Cardiac septum (tissue), 1 donor: ENCODE measurements at regions not wholly inside any gene's neighbourhood (a gene's known extent, or its start where the extent isn't known, plus 50 kb on each side); places are given as distances from the start of the nearest gene placed in this dataset.

Experiments
- DNase-seq: peaks from one replicate; pipeline ENCODE4 v3.0.0-alpha.2; 2020; ENCODE audit warnings: low spot score
- intact Hi-C: fragments of 100-400 bp; cut with DNase I; formaldehyde crosslinking; loops from one replicate; pipeline ENCODE4 v1.14.0; 2022
- donor health status: DM: no; HTN: no; CAD: no.

DNA sequence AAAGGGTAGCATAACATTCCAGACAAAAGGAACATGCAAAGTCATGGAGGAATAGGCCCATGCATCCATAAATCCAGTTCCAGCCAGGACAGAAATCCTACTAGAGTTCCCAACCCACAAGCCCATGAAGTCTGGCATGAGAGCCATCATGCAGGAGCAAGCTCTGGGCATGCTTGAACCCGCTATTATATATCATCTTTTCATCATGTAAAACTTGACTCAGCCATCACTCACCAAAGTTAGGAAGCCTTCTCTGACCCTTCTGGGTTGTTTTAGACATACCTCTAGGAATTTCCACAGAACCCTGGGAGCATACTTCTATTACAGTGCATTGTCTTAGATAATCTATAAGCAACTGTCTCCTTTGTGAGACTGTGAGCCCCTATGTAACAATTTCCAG is 293.0 kb upstream of the NPSR1 start:
- DNase-seq, result no peak
- intact Hi-C loops, result no loop called here

GRCh38 chr7:34365611-34366010 is 292.4 kb upstream of the NPSR1 start:
- intact Hi-C loops, result no loop called here

DNA sequence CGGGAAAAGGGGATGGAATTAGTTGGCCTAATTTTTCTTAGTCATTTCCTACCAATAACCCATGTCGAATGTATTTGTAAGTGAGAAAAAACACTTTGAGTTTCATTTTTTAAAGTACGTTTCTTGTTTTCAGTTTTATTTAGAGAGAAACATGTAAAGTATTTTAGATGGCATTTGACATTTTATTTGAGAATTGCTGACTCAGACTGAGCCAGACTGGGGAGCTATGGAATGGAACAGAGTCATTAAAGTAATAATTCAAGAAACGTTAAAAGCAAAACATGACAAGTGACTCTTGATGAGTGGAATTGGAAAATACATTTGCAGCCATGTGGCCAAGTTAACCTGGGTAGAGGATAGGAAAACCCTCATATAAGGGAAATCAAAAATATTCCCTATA is 286.1 kb upstream of the NPSR1 start:
- DNase-seq, result no peak
- intact Hi-C loops, result no loop called here

More at GRCh38 chr7:34365611-34366010, 292.4 kb upstream of the NPSR1 start:
- no peak for DNase-seq

- DNase-seq, result no peak
- intact Hi-C loops, result no loop called here
Observed at GRCh38 chr7:34373940-34374339, 284.1 kb upstream of the NPSR1 start.

DNA sequence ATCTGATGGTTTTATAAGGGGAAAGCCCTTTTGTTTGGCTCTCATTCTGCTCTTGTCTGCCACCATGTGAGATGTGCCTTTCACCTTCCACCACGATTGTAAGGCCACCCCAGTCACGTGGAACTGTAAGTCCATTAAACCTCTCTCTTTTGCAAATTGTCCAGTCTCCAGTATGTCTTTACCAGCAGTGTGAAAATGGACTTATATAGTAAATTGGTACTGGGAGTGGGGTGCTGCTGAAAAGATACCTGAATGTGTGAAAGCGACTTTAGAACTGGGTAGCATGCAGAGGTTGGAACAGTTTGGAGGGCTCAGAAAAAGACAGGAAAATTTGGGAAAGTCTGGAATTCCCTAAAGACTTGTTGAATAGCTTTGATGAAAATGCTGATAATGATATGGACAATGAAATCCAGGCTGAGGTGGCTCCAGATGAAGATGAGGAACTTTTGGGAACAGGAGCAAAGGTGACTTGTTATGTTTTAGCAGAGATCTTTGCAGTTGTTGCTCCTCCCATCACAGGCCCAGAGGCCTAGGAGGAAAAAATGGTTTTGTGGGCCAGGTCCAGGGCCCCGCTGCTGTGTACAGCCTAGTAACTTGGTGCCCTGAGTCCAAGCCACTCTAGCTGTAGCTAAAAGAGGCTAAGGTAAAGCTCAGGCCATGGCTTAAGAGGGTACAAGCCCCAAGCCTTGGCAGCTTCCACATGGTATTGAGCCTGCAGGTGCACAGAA is 275.7 kb upstream of the NPSR1 start:
- intact Hi-C loops, result no loop called here
- DNase-seq, result no peak

DNA sequence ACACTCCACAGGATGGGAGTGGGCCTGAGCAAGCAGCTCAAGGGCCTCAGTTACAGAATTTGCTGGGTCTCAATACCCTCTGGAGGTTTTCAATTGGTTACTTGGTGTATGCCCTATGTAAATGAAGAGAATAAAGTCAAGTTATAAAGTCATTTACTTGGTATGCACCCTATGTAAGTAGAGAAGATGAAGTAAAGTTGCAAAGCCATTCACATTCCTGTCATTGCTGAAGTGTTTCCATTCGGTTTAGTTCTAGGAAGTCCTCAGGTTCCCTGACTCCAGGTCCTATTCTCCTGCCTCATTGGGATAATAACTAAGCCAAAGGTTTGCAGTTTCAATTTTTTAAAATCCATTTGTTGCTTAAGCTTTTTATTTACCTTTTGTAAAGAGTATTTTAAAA is 272.6 kb upstream of the NPSR1 start:
- DNase-seq, result no peak
- intact Hi-C loops, result no loop called here

DNA sequence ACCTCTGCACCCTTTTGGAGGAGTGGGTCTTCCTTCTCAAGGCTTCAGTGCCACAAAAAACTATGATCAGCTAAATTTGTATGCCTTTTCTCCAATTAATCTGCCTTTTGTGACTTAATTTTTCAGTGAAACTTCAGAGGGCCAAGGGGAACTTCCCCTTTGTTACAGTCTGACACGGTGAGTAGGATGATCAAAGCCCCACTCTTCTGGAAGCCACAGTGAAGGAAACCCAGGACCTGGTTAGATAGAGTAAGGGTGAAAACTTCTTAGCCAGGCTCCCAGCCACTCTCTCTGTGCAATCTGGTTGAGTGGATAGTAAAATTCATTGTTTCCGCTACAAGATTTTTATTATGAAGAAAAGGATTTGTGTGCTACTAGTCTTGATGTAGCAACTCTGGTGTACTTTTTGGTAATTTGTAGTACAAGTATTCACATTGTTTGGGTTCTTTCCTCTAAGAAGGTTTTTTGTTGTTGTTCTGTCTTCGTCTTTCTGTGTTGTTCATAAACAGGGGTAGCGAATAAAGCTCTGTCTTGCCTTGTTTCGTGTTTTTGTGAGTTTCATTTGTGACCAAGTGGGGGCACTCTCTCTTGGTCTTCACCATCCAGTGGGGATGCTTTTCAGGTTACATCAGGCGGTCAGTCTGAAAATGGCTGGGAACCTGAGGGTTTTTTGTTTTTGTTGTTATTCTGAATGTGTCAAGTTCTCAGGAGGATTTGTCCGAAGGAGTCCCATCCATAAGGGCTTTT is 268.5 kb upstream of the NPSR1 start:
- intact Hi-C loops, result no loop called here
- no peak for DNase-seq

- intact Hi-C loops, result no loop called here
- no peak for DNase-seq
Observed at GRCh38 chr7:34390103-34390502, 267.9 kb upstream of the NPSR1 start.

GRCh38 chr7:34392972-34393371 is 265.0 kb upstream of the NPSR1 start:
- intact Hi-C loops, result no loop called here

DNA sequence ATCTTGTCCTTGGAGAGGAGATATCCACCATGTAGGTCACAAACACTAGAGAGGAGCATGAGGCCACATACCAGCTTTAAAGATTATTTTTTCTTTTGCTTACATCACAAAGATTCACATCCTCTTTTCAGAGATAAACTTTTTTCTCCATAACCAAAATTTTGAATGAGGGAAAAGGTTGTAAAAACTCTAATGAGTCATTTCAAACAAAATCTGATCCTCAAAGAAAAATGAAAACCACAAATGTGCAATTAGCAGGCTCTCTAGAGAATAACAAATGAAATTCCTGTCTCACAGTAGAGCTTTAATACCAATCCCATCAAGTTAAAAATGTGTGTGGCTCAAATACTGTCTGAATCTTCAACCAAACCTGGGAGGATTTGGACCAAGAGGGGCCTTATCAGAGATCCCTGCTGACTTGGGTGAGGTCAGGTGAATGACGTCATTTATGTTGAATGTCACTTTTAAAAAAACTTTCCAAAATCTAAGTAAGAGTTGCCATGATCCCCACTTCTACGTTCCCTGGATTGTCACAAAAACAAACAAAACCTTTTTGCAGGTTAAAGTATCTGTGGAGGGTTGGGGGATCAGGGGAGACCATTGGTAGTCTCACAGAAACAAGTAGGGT is 261.5 kb upstream of the NPSR1 start:
- intact Hi-C loops, result no loop called here
- DNase-seq, result no peak

More at GRCh38 chr7:34392972-34393371, 265.0 kb upstream of the NPSR1 start:
- DNase-seq, result no peak

DNA sequence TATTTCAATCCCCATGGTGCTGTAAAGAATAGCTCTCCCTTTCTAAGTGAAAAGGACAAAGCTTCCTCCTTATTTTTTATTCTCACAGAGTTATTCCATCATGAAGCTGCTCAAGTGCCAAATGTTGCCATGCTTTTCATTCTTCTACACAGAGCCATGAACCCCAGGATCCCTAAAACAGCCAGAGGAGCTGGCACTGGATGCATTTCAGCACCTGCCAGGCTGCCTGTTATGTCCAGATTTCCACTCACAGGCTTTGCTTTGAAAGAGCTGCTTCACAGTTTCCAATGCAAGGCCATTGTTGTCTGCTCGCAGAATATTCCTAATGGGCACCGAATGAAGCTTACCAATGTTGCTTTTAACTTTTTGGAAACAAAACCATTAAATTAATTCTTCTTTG is 256.2 kb upstream of the NPSR1 start:
- intact Hi-C loops, result no loop called here

GRCh38 chr7:34406848-34407530 is 251.0 kb upstream of the NPSR1 start:
- intact Hi-C loops, result no loop called here

More for the DNA sequence above, 256.2 kb upstream of the NPSR1 start:
- no peak for DNase-seq

GRCh38 chr7:34407586-34407985 is 250.4 kb upstream of the NPSR1 start:
- DNase-seq, result no peak
- intact Hi-C loops, result no loop called here

More at GRCh38 chr7:34406848-34407530, 251.0 kb upstream of the NPSR1 start:
- no peak for DNase-seq

DNA sequence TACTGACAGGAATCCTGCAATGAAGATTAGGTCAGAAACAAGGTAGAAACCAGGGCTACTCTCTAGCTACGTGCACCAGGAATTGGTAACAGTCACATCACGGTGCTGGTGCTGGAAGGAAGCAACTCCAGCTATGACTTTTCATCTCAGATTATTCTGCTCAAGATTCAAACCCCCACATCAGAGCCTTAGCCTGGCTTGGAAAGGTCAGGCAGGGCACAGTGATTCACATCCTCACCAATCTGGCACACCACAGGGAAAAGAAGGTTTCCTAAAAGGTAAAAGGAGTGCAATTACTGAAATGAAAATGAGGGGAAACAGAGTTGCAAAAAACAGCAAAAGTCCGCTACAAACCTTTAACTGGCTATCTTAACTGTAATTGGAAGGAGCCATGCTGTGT is 240.2 kb upstream of the NPSR1 start:
- no peak for DNase-seq

GRCh38 chr7:34421526-34421925 is 236.5 kb upstream of the NPSR1 start:
- intact Hi-C loops, result no loop called here

More for the DNA sequence above, 240.2 kb upstream of the NPSR1 start:
- intact Hi-C loops, result no loop called here

DNA sequence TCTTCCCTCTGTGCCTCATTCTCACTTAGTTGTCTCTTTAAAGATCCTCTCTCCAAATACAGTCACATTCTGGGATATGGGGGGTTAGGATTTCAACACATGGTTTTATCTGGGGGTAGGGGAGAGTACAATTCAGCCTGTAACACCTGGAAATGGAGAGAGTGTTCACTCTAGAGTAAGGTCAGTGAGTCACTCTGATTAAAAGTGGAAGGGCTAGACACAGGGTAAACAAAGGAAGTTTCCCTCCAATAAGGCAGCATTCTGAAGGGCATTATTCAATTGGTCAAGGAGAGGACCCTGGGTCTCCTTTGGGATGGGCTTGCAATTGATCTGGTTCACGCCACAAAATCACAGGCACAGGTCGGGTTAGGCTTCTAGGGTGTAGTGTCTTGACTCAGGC is 232.8 kb upstream of the NPSR1 start:
- DNase-seq, result no peak
- intact Hi-C loops, result loop anchor here (5.0 kb wide), 1 partner anchor 48 kb away; no protein-coding TSS in a partner anchor

More at GRCh38 chr7:34421526-34421925, 236.5 kb upstream of the NPSR1 start:
- no peak for DNase-seq

DNA sequence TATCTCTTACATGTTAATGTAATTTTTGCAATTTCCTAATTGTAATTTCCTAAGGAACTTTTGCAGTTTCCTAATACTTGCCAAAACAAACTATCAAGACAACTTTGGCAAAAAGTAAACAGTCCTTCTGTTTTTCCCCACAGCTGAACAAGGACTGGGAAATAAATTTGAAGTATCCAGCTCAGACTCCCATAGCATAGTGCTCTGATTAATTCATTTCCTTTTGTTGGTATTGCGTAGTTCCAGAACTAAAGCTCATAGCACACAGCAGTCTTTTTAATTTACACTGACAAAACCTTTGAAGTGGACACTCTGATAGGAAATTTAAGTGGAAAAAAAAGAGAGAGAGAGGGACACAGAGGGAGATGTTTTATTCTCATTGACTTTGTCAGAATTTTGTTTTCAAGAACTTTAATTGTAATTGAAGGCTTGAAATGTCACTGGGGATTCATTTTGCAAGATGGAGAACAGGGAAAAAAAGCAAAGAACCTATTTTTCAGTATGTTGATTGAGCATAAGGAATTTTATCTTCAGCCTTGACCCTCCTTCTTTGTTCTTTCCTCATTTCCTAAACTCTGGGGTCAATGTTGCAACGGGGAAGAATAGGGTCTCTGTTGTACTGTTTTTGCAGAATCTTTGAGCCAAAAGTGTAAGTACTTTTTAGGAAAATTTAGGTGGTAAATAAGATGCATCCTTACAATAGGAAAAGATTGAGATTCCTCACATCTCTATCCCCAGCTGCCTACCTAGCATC is 232.2 kb upstream of the NPSR1 start:
- intact Hi-C loops, result loop anchor here (5.0 kb wide), 1 partner anchor 49 kb away; no protein-coding TSS in a partner anchor
- DNase-seq, result no peak

GRCh38 chr7:34430456-34430855 is 227.6 kb upstream of the NPSR1 start:
- no peak for DNase-seq
- intact Hi-C loops, result loop anchor here (2.0 to 10.0 kb wide), 2 partner anchors 110 to 296 kb away; no protein-coding TSS in a partner anchor

- DNase-seq, result no peak
- intact Hi-C loops, result loop anchor here (10.0 kb wide), 1 partner anchor 304 kb away; no protein-coding TSS in a partner anchor
Observed at GRCh38 chr7:34438436-34438835, 219.6 kb upstream of the NPSR1 start.
